ENCODE measurements at regions not wholly inside any gene's neighbourhood (a gene's known extent, or its start where the extent isn't known, plus 50 kb on each side); places are given as distances from the start of the nearest gene placed in this dataset.

DNA sequence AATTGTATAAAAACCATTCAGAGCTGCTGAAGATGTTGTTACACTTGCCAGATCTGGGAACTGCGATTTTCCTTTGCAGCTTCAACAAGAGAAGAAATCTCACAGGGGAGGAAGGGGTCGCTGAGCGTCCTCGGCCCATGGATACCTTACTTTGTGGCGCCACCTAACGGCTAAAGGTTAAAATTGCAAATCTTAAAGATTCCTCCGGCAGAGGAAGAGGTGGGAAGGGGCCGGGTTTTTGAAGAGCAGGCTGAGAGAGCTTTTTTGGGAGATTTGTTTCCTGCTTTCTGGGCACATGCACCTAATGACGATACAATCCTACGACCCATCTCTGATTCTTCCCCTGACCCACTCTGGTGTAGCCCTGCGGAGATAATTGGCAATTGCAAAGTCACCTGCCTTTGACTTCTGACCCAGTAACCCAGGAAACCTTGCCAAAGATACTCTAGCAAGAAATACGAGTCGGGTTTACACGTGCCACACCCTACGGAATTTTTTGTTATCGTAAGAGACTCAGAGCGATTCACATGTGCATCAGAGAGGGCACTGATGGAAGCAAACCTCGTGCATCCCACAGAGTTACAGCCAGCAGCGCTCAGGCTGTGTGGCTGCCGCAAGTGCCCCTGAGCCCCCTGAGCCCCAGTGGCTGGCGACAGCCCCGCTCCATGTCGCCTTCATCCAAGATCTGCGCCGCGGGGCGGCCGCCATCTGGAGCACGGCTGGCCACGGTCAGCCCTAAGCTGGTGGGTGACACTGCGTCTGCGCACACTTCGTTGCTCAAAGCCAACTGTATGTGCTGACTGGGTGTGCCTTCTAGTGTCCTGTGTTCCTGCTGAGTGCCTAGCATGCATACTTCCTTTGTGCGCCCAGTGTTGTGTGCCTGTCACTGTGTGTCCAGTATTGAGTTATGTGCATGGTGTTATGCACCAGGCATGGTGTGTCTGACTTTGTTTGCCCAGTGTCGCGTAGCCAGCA, 55.2 kb upstream of the CHRNA7 start:
- TF ChIP-seq, protein P1, sequence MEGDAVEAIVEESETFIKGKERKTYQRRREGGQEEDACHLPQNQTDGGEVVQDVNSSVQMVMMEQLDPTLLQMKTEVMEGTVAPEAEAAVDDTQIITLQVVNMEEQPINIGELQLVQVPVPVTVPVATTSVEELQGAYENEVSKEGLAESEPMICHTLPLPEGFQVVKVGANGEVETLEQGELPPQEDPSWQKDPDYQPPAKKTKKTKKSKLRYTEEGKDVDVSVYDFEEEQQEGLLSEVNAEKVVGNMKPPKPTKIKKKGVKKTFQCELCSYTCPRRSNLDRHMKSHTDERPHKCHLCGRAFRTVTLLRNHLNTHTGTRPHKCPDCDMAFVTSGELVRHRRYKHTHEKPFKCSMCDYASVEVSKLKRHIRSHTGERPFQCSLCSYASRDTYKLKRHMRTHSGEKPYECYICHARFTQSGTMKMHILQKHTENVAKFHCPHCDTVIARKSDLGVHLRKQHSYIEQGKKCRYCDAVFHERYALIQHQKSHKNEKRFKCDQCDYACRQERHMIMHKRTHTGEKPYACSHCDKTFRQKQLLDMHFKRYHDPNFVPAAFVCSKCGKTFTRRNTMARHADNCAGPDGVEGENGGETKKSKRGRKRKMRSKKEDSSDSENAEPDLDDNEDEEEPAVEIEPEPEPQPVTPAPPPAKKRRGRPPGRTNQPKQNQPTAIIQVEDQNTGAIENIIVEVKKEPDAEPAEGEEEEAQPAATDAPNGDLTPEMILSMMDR (IDR thresholded peaks at IDR 0.05) = peak; percentile 58
- no peak for TF ChIP-seq EZH2 (IDR thresholded peaks at IDR 0.05; ENCODE audit: borderline replicate concordance, insufficient read depth, low read depth, low read length, poor library complexity, severe bottlenecking)

Measured in B cell (primary cell).